Upper lobe of left lung (tissue), 4 donors: ENCODE measurements at regions not wholly inside any gene's neighbourhood (a gene's known extent, or its start where the extent isn't known, plus 50 kb on each side); places are given as distances from the start of the nearest gene placed in this dataset.

ENCODE experiments used
- CTCF ChIP-seq, 6 experiments: fragments of 450-650 bp in 4 of 6; fragments of 200-600 bp in 2 of 6; sonication (generic) in 2 of 6; IDR thresholded peaks; one replicate each; pipeline ENCODE4 v1.5.1; 2016 to 2019; ENCODE audit warnings: antibody characterized with exemption in 6 of 6
- POLR2AphosphoS5 ChIP-seq, 2 donors: sonication (generic); formaldehyde crosslinking; IDR thresholded peaks; one replicate each; pipeline ENCODE4 v1.5.1; 2017; ENCODE audit warnings: antibody characterized with exemption in 2 of 2

- TF ChIP-seq POLR2AphosphoS5 (IDR thresholded peaks at IDR 0.05): no peak
- no peak for TF ChIP-seq CTCF (IDR thresholded peaks at IDR 0.05)
Measured at GRCh38 chr10:42979721-42980467, 97.0 kb upstream of the RET start.
